HFF-Myc (cell line): ENCODE measurements at regions not wholly inside any gene's neighbourhood (a gene's known extent, or its start where the extent isn't known, plus 50 kb on each side); places are given as distances from the start of the nearest gene placed in this dataset.

Source experiments
- DNase-seq: peaks from one replicate; pipeline ENCODE4 v3.0.0-alpha.2; 2011; ENCODE audit warnings: low read depth; ENCODE audit errors: extremely low read depth
- H3K4me3 ChIP-seq: replicated peaks from 2 replicates; pipeline ENCODE4 v1.5.1; 2011; ENCODE audit warnings: low read depth, mild to moderate bottlenecking, control low read depth, low read length
- TF ChIP-seq, protein P1 (sequence below): IDR thresholded peaks from 2 replicates; pipeline ENCODE4 v1.5.1; 2012; ENCODE audit warnings: mild to moderate bottlenecking, low read depth, low read length, control low read depth; ENCODE audit errors: missing control alignments

DNA sequence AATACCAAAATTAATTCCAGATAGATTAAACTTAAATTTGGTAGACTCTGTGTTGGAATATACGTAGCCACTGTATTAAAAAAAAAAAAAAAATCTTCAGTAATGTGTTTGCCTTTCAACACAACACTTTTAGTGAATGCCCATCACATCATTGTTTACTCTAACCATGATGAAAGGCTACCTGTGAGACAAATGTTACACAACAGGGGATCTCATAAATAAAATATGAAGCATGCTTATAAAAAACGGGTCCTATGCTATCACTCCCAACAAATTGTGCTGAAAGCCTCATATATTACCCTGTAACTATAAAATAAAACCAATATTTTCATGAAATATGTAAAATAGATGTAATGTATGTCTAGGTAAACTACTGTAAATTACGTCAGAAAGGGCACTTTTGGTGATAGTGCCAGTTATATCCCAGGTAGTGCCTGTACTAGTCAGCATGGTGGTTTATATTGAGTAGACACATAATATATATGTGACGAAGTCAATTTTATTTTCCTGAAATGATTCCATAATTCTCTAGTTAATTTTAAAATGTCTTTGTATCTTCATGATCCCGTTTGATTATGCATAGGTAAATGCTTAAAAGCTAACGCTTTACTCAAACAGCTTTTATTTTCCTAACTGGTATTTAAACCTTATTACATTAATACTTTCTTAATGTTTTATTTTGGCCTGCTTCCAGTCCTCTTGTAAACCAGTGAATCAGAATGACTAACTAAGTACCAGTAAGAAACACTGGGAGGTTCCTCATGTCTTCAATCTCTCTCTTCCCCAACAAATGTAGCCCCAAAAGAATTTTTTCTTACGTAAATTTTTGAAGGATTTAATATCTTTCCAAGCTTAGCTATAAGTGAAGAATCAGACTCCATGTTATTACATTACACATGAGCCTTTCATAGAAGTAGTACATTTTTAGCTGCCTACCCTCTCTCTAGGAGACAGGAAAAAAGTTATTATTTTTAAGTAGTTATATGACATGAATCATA, 420.3 kb downstream of the GABRG2 start:
- TF ChIP-seq, protein P1, sequence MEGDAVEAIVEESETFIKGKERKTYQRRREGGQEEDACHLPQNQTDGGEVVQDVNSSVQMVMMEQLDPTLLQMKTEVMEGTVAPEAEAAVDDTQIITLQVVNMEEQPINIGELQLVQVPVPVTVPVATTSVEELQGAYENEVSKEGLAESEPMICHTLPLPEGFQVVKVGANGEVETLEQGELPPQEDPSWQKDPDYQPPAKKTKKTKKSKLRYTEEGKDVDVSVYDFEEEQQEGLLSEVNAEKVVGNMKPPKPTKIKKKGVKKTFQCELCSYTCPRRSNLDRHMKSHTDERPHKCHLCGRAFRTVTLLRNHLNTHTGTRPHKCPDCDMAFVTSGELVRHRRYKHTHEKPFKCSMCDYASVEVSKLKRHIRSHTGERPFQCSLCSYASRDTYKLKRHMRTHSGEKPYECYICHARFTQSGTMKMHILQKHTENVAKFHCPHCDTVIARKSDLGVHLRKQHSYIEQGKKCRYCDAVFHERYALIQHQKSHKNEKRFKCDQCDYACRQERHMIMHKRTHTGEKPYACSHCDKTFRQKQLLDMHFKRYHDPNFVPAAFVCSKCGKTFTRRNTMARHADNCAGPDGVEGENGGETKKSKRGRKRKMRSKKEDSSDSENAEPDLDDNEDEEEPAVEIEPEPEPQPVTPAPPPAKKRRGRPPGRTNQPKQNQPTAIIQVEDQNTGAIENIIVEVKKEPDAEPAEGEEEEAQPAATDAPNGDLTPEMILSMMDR, result no peak
- no peak overlapping the region for H3K4me3 ChIP-seq
- DNase-seq, result no peak

DNA sequence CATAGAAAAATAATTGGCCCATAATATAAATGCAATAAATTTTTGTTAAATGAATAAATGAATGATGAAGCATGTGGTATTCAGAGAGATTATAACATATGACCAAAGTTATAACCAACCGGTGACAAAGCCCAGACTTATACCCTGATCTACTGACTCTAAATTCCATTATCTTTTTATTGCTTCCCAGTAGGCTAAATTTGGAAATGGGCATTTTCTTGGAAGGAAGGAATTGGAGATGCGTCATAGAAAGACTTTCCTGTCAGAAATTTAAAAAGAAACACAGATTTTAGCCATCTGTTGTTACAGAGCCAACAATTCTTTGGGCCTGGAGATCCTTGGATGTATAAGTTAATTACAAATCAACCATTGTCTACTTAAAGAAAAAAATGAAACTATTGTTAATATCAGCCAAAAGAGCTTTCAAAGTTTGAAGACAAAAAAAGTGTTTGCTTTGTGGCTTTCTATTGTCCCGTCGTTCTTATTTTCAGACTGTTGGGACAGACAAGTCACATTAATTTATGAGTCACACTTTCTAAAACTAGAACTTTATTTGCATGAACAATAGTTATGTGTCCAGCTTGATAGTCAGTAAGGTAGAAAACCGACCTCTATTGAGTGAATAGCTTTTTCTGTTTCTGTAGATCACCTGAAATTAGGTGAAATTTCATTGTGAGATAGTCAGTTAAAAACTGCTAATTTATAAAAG, 428.7 kb downstream of the GABRG2 start:
- TF ChIP-seq, protein P1, result no peak
- no peak for DNase-seq
- no peak overlapping the region for H3K4me3 ChIP-seq

DNA sequence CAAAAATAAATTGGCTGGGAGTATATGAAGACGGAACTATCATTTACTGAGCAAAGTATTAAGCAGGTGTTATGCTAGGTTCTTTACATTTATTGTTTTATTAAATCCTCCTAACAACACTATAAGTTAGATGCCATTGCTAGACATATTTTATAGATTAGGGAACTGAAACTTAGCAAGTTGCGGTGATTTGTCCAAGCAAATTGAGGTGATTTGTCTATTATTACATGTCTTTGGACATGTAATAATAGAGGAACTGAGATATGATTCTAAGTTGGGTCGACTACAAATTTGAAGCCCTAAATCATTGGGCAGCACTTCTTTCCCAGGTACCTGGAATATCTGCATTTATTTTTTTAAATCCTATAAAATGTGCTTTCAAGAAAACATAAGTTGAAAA, 429.9 kb downstream of the GABRG2 start:
- TF ChIP-seq, protein P1, result no peak
- no peak for DNase-seq
- no peak overlapping the region for H3K4me3 ChIP-seq

DNA sequence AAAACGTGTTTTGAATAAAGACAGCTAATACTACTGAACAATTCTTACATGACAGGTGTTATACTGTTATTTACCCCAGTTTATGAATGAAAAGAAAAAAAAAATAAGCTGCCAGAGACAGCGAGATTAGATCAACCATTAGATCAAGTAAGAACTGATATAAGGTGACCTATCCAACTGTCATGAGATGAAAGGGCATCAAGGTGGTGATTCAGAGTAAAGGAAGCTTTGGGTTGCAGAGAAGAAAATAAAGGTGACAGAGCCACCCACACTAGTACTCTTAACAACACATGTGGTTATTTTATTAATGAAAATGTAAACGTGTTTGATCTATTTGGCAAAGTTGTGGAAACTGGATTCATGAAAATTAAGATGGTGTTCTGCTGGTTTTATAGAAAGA, 435.2 kb downstream of the GABRG2 start:
- DNase-seq, result no peak
- TF ChIP-seq, protein P1, result no peak
- no peak overlapping the region for H3K4me3 ChIP-seq

DNA sequence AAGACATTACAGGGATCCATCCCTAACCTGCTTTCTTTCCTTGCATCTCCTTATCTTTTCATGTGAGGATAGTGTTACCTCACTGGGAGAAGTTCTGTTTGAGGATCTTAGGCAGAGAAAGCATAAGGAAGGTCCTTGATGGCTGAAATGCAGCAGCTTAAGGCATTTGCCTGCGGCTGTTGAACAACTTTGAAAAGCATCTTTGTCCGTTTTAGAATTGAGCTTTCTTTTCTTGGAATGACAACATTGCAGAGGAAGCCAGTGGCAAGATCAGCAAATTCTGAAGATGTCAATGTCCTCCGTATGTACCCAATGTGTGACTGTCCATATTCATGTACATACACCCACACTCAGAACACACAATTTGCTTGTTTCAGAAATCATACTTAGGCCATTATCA, 436.2 kb downstream of the GABRG2 start:
- H3K4me3 ChIP-seq, result no peak overlapping the region
- no peak for DNase-seq
- TF ChIP-seq, protein P1, result no peak

DNA sequence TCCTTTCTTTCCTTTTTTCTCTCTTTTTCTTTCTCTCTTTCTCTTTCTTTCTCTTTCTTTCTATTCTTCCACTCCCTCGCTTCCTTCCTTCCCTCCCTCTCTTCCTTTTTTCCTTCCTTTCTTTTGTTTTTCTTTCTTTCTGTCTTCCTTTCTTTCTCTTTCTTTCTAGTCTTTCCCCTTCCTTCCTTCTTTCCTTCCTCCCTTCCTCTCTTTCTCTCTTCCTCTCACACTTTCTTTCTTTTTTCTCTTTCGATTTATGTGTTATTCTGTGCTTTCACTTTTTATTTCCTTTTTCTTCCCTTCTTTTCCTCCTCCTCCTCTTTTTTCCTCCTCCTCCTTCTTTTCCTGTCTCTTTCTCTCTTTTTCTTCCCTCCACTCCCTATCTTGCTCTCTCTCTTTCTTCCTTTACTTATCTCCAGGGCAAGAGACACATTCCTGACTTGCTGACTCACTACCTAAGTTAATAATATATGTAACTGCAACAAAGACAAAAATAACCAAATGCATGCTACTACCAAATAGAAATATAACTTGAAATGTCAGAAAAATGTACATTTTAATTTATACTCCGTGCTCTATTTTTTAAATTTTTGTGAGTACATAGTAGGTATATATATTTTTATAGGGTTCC, 445.5 kb downstream of the GABRG2 start:
- H3K4me3 ChIP-seq, result no peak overlapping the region
- TF ChIP-seq, protein P1, result no peak
- no peak for DNase-seq
